CD4-positive, CD25-positive, alpha-beta regulatory T cell (primary cell): ENCODE measurements at regions not wholly inside any gene's neighbourhood (a gene's known extent, or its start where the extent isn't known, plus 50 kb on each side); places are given as distances from the start of the nearest gene placed in this dataset.

ENCODE experiments used
- ATAC-seq, 2 donors: fragments of 150-1000 bp; cut with Tn5 transposase; one replicate each; pipeline ENCODE4 v1.10.0; 2021; ENCODE audit warnings: low read depth in 2 of 2, moderate number of reproducible peaks in 2 of 2, moderate library complexity in 1 of 2
- DNase-seq, 3 donors: peaks; one replicate each; pipeline versions ENCODE4 v3.0.0 to v3.0.0-alpha.2; 2012 to 2022; ENCODE audit warnings: mixed read lengths in 1 of 3
- H3K27ac ChIP-seq: one replicate; pipeline ENCODE4 v1.7.0; 2013; ENCODE audit warnings: mild to moderate bottlenecking, low read length; ENCODE audit not compliant: insufficient read depth, poor library complexity, severe bottlenecking
- H3K27me3 ChIP-seq: one replicate; pipeline ENCODE4 v1.7.0; 2013; ENCODE audit warnings: low read length; ENCODE audit not compliant: control insufficient read depth, insufficient read depth
- H3K36me3 ChIP-seq: one replicate; pipeline ENCODE4 v1.7.0; 2013; ENCODE audit warnings: mild to moderate bottlenecking, low read length, moderate library complexity; ENCODE audit not compliant: control insufficient read depth, insufficient read depth
- H3K4me1 ChIP-seq: 2 replicates; pipeline ENCODE4 v1.7.0; 2013; ENCODE audit warnings: mild to moderate bottlenecking, low read length; ENCODE audit not compliant: insufficient read depth, control insufficient read depth, poor library complexity, severe bottlenecking
- H3K4me3 ChIP-seq: one replicate; pipeline ENCODE4 v1.7.0; 2013; ENCODE audit warnings: low read depth, mild to moderate bottlenecking, low read length, moderate library complexity
- H3K9me3 ChIP-seq, 2 experiments: 1 replicate in 1 of 2; 2 replicates in 1 of 2; pipeline ENCODE4 v1.7.0; 2013; ENCODE audit warnings: low read length in 2 of 2, mild to moderate bottlenecking in 1 of 2, moderate library complexity in 1 of 2; ENCODE audit not compliant: control insufficient read depth in 2 of 2
- H3K27ac Mint-ChIP-seq, 3 donors: one replicate each; pipeline ENCODE4 v1.8.0; 2020 to 2022; ENCODE audit warnings: mild to moderate bottlenecking in 3 of 3, mixed read lengths in 3 of 3, moderate library complexity in 2 of 3
- H3K27me3 Mint-ChIP-seq: one replicate; pipeline ENCODE4 v1.8.0; 2022; ENCODE audit warnings: mild to moderate bottlenecking, mixed read lengths
- H3K36me3 Mint-ChIP-seq: one replicate; pipeline ENCODE4 v1.8.0; 2020; ENCODE audit warnings: mixed read lengths
- H3K4me1 Mint-ChIP-seq, 4 donors: one replicate each; pipeline ENCODE4 v1.8.0; 2020 to 2022; ENCODE audit warnings: mixed read lengths in 4 of 4, mild to moderate bottlenecking in 1 of 4
- H3K4me3 Mint-ChIP-seq, 4 donors: one replicate each; pipeline ENCODE4 v1.8.0; 2020 to 2022; ENCODE audit warnings: mild to moderate bottlenecking in 4 of 4, mixed read lengths in 4 of 4, moderate library complexity in 3 of 4
- H3K9me3 Mint-ChIP-seq, 7 donors: one replicate each; pipeline ENCODE4 v1.8.0; 2020 to 2022; ENCODE audit warnings: mixed read lengths in 7 of 7, mild to moderate bottlenecking in 3 of 7, moderate library complexity in 2 of 7

GRCh38 chr4:170580651-170581050 is 490.9 kb upstream of the AADAT start:
- no peak for ATAC-seq
- no peak overlapping the region for H3K4me3 Mint-ChIP-seq
- no peak for DNase-seq

GRCh38 chr4:170538821-170539473 is 449.2 kb upstream of the AADAT start:
- Mint-ChIP-seq H3K27ac (no peak overlapping the region), H3K27me3 (no peaks in the 10 kb centered on the region), H3K9me3 (peaks cover 0 to 23% (median 9%) of the 10 kb centered on the region in 7 donors), H3K4me3 (no peak overlapping the region), H3K36me3 (no peaks in the 10 kb centered on the region), H3K4me1 (no peaks in the 10 kb centered on the region)
- DNase-seq (no peak), ATAC-seq (no peak)
- H3K27ac ChIP-seq, result no peak overlapping the region
- H3K9me3 ChIP-seq, result no peaks in the 10 kb centered on the region
- H3K4me3 ChIP-seq, result no peak overlapping the region
- H3K4me1 ChIP-seq, result no peaks in the 10 kb centered on the region
- no peaks in the 10 kb centered on the region for H3K36me3 ChIP-seq
- no peaks in the 10 kb centered on the region for H3K27me3 ChIP-seq

More at GRCh38 chr4:170580651-170581050, 490.9 kb upstream of the AADAT start:
- no peaks in the 10 kb centered on the region for H3K36me3 ChIP-seq
- Mint-ChIP-seq H3K9me3 (peaks cover 1 to 23% (median 8%) of the 10 kb centered on the region in 7 donors), H3K27me3 (no peaks in the 10 kb centered on the region), H3K27ac (no peak overlapping the region), H3K36me3 (no peaks in the 10 kb centered on the region), H3K4me1 (no peaks in the 10 kb centered on the region)
- H3K27me3 ChIP-seq, result no peaks in the 10 kb centered on the region
- H3K27ac ChIP-seq, result no peak overlapping the region
- no peaks in the 10 kb centered on the region for H3K4me1 ChIP-seq
- no peak overlapping the region for H3K4me3 ChIP-seq
- peaks cover 0 to 8% of the 10 kb centered on the region in 2 experiments for H3K9me3 ChIP-seq

GRCh38 chr4:170529748-170530722 is 440.3 kb upstream of the AADAT start:
- no peak overlapping the region for H3K27ac Mint-ChIP-seq
- no peaks in the 10 kb centered on the region for H3K27me3 ChIP-seq
- peaks cover 0 to 10% (median 4%) of the 10 kb centered on the region in 7 donors for H3K9me3 Mint-ChIP-seq
- no peaks in the 10 kb centered on the region for H3K9me3 ChIP-seq
- no peaks in the 10 kb centered on the region for H3K4me1 ChIP-seq
- no peaks in the 10 kb centered on the region for H3K36me3 ChIP-seq
- H3K4me1 Mint-ChIP-seq, result no peaks in the 10 kb centered on the region
- no peaks in the 10 kb centered on the region for H3K27me3 Mint-ChIP-seq
- H3K27ac ChIP-seq, result no peak overlapping the region
- ATAC-seq (no peak), DNase-seq (no peak)
- H3K4me3 ChIP-seq, result no peak overlapping the region
- H3K4me3 Mint-ChIP-seq, result no peak overlapping the region
- no peaks in the 10 kb centered on the region for H3K36me3 Mint-ChIP-seq

GRCh38 chr4:170526471-170526870 is 436.7 kb upstream of the AADAT start:
- DNase-seq, result no peak
- no peak overlapping the region for H3K4me3 ChIP-seq
- no peak overlapping the region for H3K4me3 Mint-ChIP-seq
- no peaks in the 10 kb centered on the region for H3K4me1 Mint-ChIP-seq
- H3K4me1 ChIP-seq, result no peaks in the 10 kb centered on the region
- no peaks in the 10 kb centered on the region for H3K9me3 ChIP-seq
- no peaks in the 10 kb centered on the region for H3K36me3 ChIP-seq
- H3K36me3 Mint-ChIP-seq, result no peaks in the 10 kb centered on the region
- H3K27ac ChIP-seq, result no peak overlapping the region
- no peaks in the 10 kb centered on the region for H3K27me3 ChIP-seq
- peaks cover 0 to 7% (median 4%) of the 10 kb centered on the region in 7 donors for H3K9me3 Mint-ChIP-seq
- no peaks in the 10 kb centered on the region for H3K27me3 Mint-ChIP-seq
- no peak for ATAC-seq
- no peak overlapping the region for H3K27ac Mint-ChIP-seq

- H3K4me3 Mint-ChIP-seq, result peak overlapping the region in 1 of 4 donors; percentile 63
- no peak overlapping the region for H3K27ac ChIP-seq
- H3K27me3 ChIP-seq, result no peaks in the 10 kb centered on the region
- H3K9me3 ChIP-seq, result no peaks in the 10 kb centered on the region
- peaks cover 0 to 10% (median 3%) of the 10 kb centered on the region in 7 donors for H3K9me3 Mint-ChIP-seq
- H3K4me1 ChIP-seq, result no peaks in the 10 kb centered on the region
- no peaks in the 10 kb centered on the region for H3K27me3 Mint-ChIP-seq
- H3K4me3 ChIP-seq, result no peak overlapping the region
- no peak overlapping the region for H3K27ac Mint-ChIP-seq
- H3K4me1 Mint-ChIP-seq, result no peaks in the 10 kb centered on the region
- DNase-seq (no peak), ATAC-seq (no peak)
- no peaks in the 10 kb centered on the region for H3K36me3 Mint-ChIP-seq
- no peaks in the 10 kb centered on the region for H3K36me3 ChIP-seq
Observed at GRCh38 chr4:170522427-170522970, 432.7 kb upstream of the AADAT start.

- no peaks in the 10 kb centered on the region for H3K4me1 ChIP-seq
- H3K9me3 ChIP-seq, result no peaks in the 10 kb centered on the region
- H3K4me3 ChIP-seq, result no peak overlapping the region
- H3K27ac ChIP-seq, result no peak overlapping the region
- peaks cover 0 to 10% (median 3%) of the 10 kb centered on the region in 7 donors for H3K9me3 Mint-ChIP-seq
- peak overlapping the region in 1 of 4 donors; percentile 62 for H3K4me3 Mint-ChIP-seq
- no peaks in the 10 kb centered on the region for H3K27me3 Mint-ChIP-seq
- no peaks in the 10 kb centered on the region for H3K4me1 Mint-ChIP-seq
- no peaks in the 10 kb centered on the region for H3K36me3 Mint-ChIP-seq
- DNase-seq (no peak), ATAC-seq (no peak)
- no peaks in the 10 kb centered on the region for H3K27me3 ChIP-seq
- H3K36me3 ChIP-seq, result no peaks in the 10 kb centered on the region
- H3K27ac Mint-ChIP-seq, result no peak overlapping the region
Observed at GRCh38 chr4:170497689-170498088, 407.9 kb upstream of the AADAT start.

GRCh38 chr4:170497112-170497511 is 407.4 kb upstream of the AADAT start:
- Histone ChIP-seq H3K27ac (no peak overlapping the region), H3K9me3 (no peaks in the 10 kb centered on the region), H3K4me3 (no peak overlapping the region), H3K4me1 (no peaks in the 10 kb centered on the region), H3K27me3 (no peaks in the 10 kb centered on the region), H3K36me3 (no peaks in the 10 kb centered on the region)
- DNase-seq (no peak), ATAC-seq (no peak)
- no peaks in the 10 kb centered on the region for H3K4me1 Mint-ChIP-seq
- H3K4me3 Mint-ChIP-seq, result peak overlapping the region in 1 of 4 donors; percentile 62
- no peaks in the 10 kb centered on the region for H3K27me3 Mint-ChIP-seq
- no peaks in the 10 kb centered on the region for H3K36me3 Mint-ChIP-seq
- H3K27ac Mint-ChIP-seq, result no peak overlapping the region
- H3K9me3 Mint-ChIP-seq, result peaks cover under 1 to 8% (median 3%) of the 10 kb centered on the region in 7 donors
